ENCODE measurements at regions not wholly inside any gene's neighbourhood (a gene's known extent, or its start where the extent isn't known, plus 50 kb on each side); places are given as distances from the start of the nearest gene placed in this dataset.

- Histone ChIP-seq H3K9me3 (ENCODE audit: insufficient read depth in 2 of 2, low read depth in 1 of 2, low read length in 1 of 2) (no peaks in the 10 kb centered on the region), H2BK15ac (ENCODE audit: low read length) (no peak overlapping the region), H4K5ac (ENCODE audit: insufficient read length, low read depth, low read length) (no peak overlapping the region), H3K9ac (replicated peaks in 1 of 4; ENCODE audit: extremely low read depth in 1 of 4, low read depth in 3 of 4, low read length in 3 of 4) (no peak overlapping the region), H3K23me2 (ENCODE audit: low read depth, low read length) (no peaks in the 10 kb centered on the region), H2AK5ac (ENCODE audit: low read depth, low read length) (no peak overlapping the region), H3K56ac (replicated peaks; ENCODE audit: insufficient read length, low read depth, low read length) (no peak overlapping the region), H3K23ac (ENCODE audit: insufficient read length) (no peak overlapping the region), H3K4me1 (replicated peaks in 1 of 4; ENCODE audit: control insufficient read depth in 3 of 4, insufficient read depth in 4 of 4, low read length in 3 of 4) (no peaks in the 10 kb centered on the region), H4K91ac (replicated peaks; ENCODE audit: insufficient read length, low read length) (no peak overlapping the region), H2BK5ac (ENCODE audit: low read depth, low read length) (no peak overlapping the region), H2BK20ac (ENCODE audit: low read length) (no peak overlapping the region), H3K79me2 (ENCODE audit: control insufficient read depth in 1 of 2, insufficient read depth in 2 of 2, low read length in 2 of 2) (no peaks in the 10 kb centered on the region), H3K4me2 (ENCODE audit: insufficient read depth in 1 of 2, low read depth in 2 of 2, low read length in 2 of 2) (no peak overlapping the region), H3K27me3 (replicated peaks in 1 of 4; ENCODE audit: control insufficient read depth in 3 of 4, extremely low read depth in 1 of 4, insufficient read depth in 3 of 4, low read length in 3 of 4) (no peaks in the 10 kb centered on the region), H3K14ac (ENCODE audit: insufficient read length) (no peak overlapping the region), H3K36me3 (ENCODE audit: control insufficient read depth in 2 of 4, insufficient read depth in 4 of 4, low read length in 3 of 4) (no peaks in the 10 kb centered on the region; a peak in 1 of 8 replicates), H3K27ac (ENCODE audit: low read depth, low read length) (no peak overlapping the region), H3K79me1 (ENCODE audit: low read depth, low read length) (no peaks in the 10 kb centered on the region), H3K18ac (ENCODE audit: extremely low read depth, low read length) (no peak overlapping the region), H3K4me3 (ENCODE audit: extremely low read depth in 1 of 4, insufficient read depth in 2 of 4, low read depth in 3 of 4, low read length in 4 of 4) (no peak overlapping the region), H2BK120ac (replicated peaks; ENCODE audit: low read depth, low read length) (no peak overlapping the region), H3K4ac (replicated peaks; ENCODE audit: insufficient read length, low read depth, low read length) (no peak overlapping the region), H4K20me1 (replicated peaks in 1 of 2; ENCODE audit: control insufficient read depth in 1 of 2, insufficient read depth in 2 of 2, low read length in 2 of 2) (no peaks in the 10 kb centered on the region), H2AFZ (ENCODE audit: low read length) (no peak overlapping the region), H2BK12ac (ENCODE audit: low read depth, low read length) (no peak overlapping the region), H4K8ac (ENCODE audit: extremely low read depth, insufficient read depth, low read length) (no peak overlapping the region)
- 87% methylated on average over 14 of the region's 14 CpGs; no CpG with 5 or more reads in 1 of the 2 experiments for WGBS, 2 experiments (ENCODE audit: extremely low coverage in 1 of 2, insufficient coverage in 1 of 2, insufficient read length in 1 of 2, insufficient replicate concordance in 2 of 2, low coverage in 1 of 2, low lambda C conversion rate in 2 of 2, missing lambda C conversion rate in 1 of 2)
- ChIA-PET POLR2A (ENCODE audit: partially characterized antibody) (no interaction called here), CTCF (ENCODE audit: partially characterized antibody) (interaction anchor here (0.8 kb wide), 1 partner anchor 282 kb away, joined by 3 read pairs; no protein-coding TSS in a partner anchor)
- no peak for DNase-seq (ENCODE audit: low read depth in 1 of 2, low spot score in 2 of 2)
- FAIRE-seq, result no peak
- TF ChIP-seq GTF2F1 (IDR thresholded peaks at IDR 0.05; ENCODE audit: borderline replicate concordance, low read depth, low read length), result no peak
- no peak for TF ChIP-seq BCL11A (IDR thresholded peaks at IDR 0.05; ENCODE audit: low read depth in 2 of 2, low read length in 2 of 2)
- no peak for TF ChIP-seq CREB1 (IDR thresholded peaks at IDR 0.05)
- TF ChIP-seq JUN (IDR thresholded peaks at IDR 0.05; ENCODE audit: low read depth, low read length), result no peak
- TF ChIP-seq MAFK (IDR thresholded peaks at IDR 0.05; ENCODE audit: low read depth, low read length), result no peak
- TF ChIP-seq KDM4A (IDR thresholded peaks at IDR 0.05; ENCODE audit: low read depth, low read length, severe bottlenecking), result no peak
- TF ChIP-seq ZNF274 (IDR thresholded peaks at IDR 0.05; ENCODE audit: borderline replicate concordance, extremely low read depth, low read length), result no peak
- TF ChIP-seq SP1 (IDR thresholded peaks at IDR 0.05; ENCODE audit: low read depth, low read length), result no peak
- TF ChIP-seq KDM5A (IDR thresholded peaks at IDR 0.05; ENCODE audit: low read length), result no peak
Observed at GRCh38 chr10:43965033-43965917, 316.6 kb upstream of the ZNF32 start.

All from H1 (cell line).